Neural progenitor cell (in vitro differentiated cells): ENCODE measurements at regions not wholly inside any gene's neighbourhood (a gene's known extent, or its start where the extent isn't known, plus 50 kb on each side); places are given as distances from the start of the nearest gene placed in this dataset.

ENCODE experiments used
- CTCF ChIP-seq: fragments of 200-600 bp; sonication (generic); IDR thresholded peaks from 2 replicates; pipeline ENCODE4 v1.5.1; 2017; ENCODE audit warnings: antibody characterized with exemption, mild to moderate bottlenecking
- EZH2 ChIP-seq: fragments of 200-600 bp; sonication (generic); IDR thresholded peaks from 2 replicates; pipeline ENCODE4 v1.6.1; 2017; ENCODE audit warnings: antibody characterized with exemption, mild to moderate bottlenecking, moderate library complexity
- EZH2phosphoT487 ChIP-seq: fragments of 200-600 bp; sonication (generic); IDR thresholded peaks from 2 replicates; pipeline ENCODE4 v1.6.1; 2017; ENCODE audit warnings: antibody characterized with exemption

- no peak for TF ChIP-seq CTCF
- no peak for TF ChIP-seq EZH2phosphoT487
- TF ChIP-seq EZH2 = no peak
Measured at GRCh38 chr4:92136434-92136833, 167.3 kb upstream of the GRID2 start.
